PC-9 (cell line): ENCODE measurements at regions not wholly inside any gene's neighbourhood (a gene's known extent, or its start where the extent isn't known, plus 50 kb on each side); places are given as distances from the start of the nearest gene placed in this dataset.

ENCODE experiments used
- BruUV-seq: library from RNA; stranded (reverse); fragments of 400-500 nt; replicated peaks from 2 replicates; lab custom pipeline; 2021; lab: Mats Ljungman, UMichigan
- CTCF ChIA-PET: fragments of 300-600 bp; sonication (Branson Sonifier 250); formaldehyde crosslinking; loops from one replicate; lab custom pipeline; 2022; ENCODE audit warnings: antibody characterized with exemption; lab: Charles Lee
- POLR2A ChIA-PET: fragments of 300-600 bp; sonication (Branson Sonifier 250); formaldehyde crosslinking; loops from one replicate; lab custom pipeline; 2022; ENCODE audit warnings: antibody characterized with exemption; ENCODE audit not compliant: unreplicated experiment; lab: Charles Lee
- DNase-seq, 2 experiments: peaks; one replicate each; pipeline versions ENCODE4 v3.0.0 to v3.0.0-alpha.2; 2015 to 2022; ENCODE audit warnings: mixed read lengths in 1 of 2
- H2AFZ ChIP-seq: fragments of 200-600 bp; sonication (generic); 2 replicates; pipeline ENCODE4 v1.8.1; 2017; ENCODE audit warnings: antibody characterized with exemption
- H3F3A ChIP-seq: fragments of 200-600 bp; sonication (generic); 2 replicates; pipeline ENCODE4 v1.8.1; 2017; ENCODE audit warnings: antibody characterized with exemption, mild to moderate bottlenecking, low read depth; ENCODE audit not compliant: insufficient read depth
- H3K27ac ChIP-seq: fragments of 200-600 bp; sonication (generic); 2 replicates; pipeline ENCODE4 v1.6.1; 2016; ENCODE audit warnings: mixed run types
- H3K27me3 ChIP-seq: fragments of 200-600 bp; sonication (generic); 2 replicates; pipeline ENCODE4 v1.6.1; 2016; ENCODE audit warnings: low read depth, mixed run types; ENCODE audit not compliant: insufficient read depth
- H3K36me3 ChIP-seq: fragments of 200-600 bp; sonication (generic); 2 replicates; pipeline ENCODE4 v1.6.1; 2016; ENCODE audit warnings: low read depth, mixed run types
- H3K4me1 ChIP-seq: fragments of 200-600 bp; sonication (generic); replicated peaks from 2 replicates; pipeline ENCODE4 v1.6.1; 2016; ENCODE audit warnings: mixed run types; ENCODE audit not compliant: insufficient read depth
- H3K4me2 ChIP-seq: fragments of 200-600 bp; sonication (generic); 2 replicates; pipeline ENCODE4 v1.6.1; 2017; ENCODE audit warnings: mixed run types
- H3K4me3 ChIP-seq: fragments of 200-600 bp; sonication (generic); 2 replicates; pipeline ENCODE4 v1.6.1; 2016; ENCODE audit warnings: mixed run types
- H3K79me2 ChIP-seq: fragments of 200-600 bp; sonication (generic); 2 replicates; pipeline ENCODE4 v1.6.1; 2017; ENCODE audit warnings: low read depth, mixed run types
- H3K9me2 ChIP-seq: fragments of 200-600 bp; sonication (generic); 2 replicates; pipeline ENCODE4 v1.8.1; 2017; ENCODE audit warnings: mild to moderate bottlenecking; ENCODE audit not compliant: insufficient read depth
- H3K9me3 ChIP-seq: fragments of 200-600 bp; sonication (generic); 2 replicates; pipeline ENCODE4 v1.8.1; 2016; ENCODE audit warnings: low read depth; ENCODE audit not compliant: insufficient read depth
- H4K20me1 ChIP-seq: fragments of 200-600 bp; sonication (generic); 2 replicates; pipeline ENCODE4 v1.8.1; 2017; ENCODE audit not compliant: insufficient read depth
- CTCF ChIP-seq: fragments of 200-600 bp; sonication (generic); conservative IDR thresholded peaks from 2 replicates; pipeline ENCODE4 v1.6.1; 2017; ENCODE audit warnings: mixed run types, antibody characterized with exemption, mild to moderate bottlenecking, moderate library complexity
- EZH2 ChIP-seq: fragments of 200-600 bp; sonication (generic); IDR thresholded peaks from 2 replicates; pipeline ENCODE4 v1.8.0; 2017; ENCODE audit warnings: antibody characterized with exemption, low read depth
- intact Hi-C: fragments of 100-400 bp; cut with micrococcal nuclease; formaldehyde crosslinking; loops from one replicate; pipeline ENCODE4 v1.10.0; 2022; ENCODE audit not compliant: unreplicated experiment

- Histone ChIP-seq H3K27ac (no peak overlapping the region), H3K9me2 (no peaks in the 10 kb centered on the region), H4K20me1 (peaks cover 5% of the 10 kb centered on the region; the same call in 1 of the 2 replicates), H3K79me2 (no peaks in the 10 kb centered on the region), H3F3A (no peaks in the 10 kb centered on the region), H3K9me3 (no peaks in the 10 kb centered on the region), H3K27me3 (peaks cover 95% of the 10 kb centered on the region), H3K36me3 (no peaks in the 10 kb centered on the region), H3K4me3 (no peak overlapping the region), H2AFZ (no peak overlapping the region), H3K4me1 (no peaks in the 10 kb centered on the region), H3K4me2 (no peak overlapping the region)
- no TSS peak for BruUV-seq
- TF ChIP-seq CTCF: no peak
- 0 out of 2 replicates have a peak, but pooled peaks have one; percentile 31 for TF ChIP-seq EZH2
- intact Hi-C loops: no loop called here
- CTCF ChIA-PET: no interaction called here
- DNase-seq: no peak
- POLR2A ChIA-PET: no interaction called here
Observed at GRCh38 chr22:49023879-49024774, 803.5 kb downstream of the BRD1 start.

GRCh38 chr22:49023161-49023878 lies 804.4 kb downstream of the BRD1 start:
- BruUV-seq: no TSS peak
- no peak overlapping the region for H3K4me3 ChIP-seq
- POLR2A ChIA-PET: no interaction called here
- peaks cover 95% of the 10 kb centered on the region for H3K27me3 ChIP-seq
- TF ChIP-seq CTCF: no peak
- no peak for TF ChIP-seq EZH2
- H3K4me2 ChIP-seq: no peak overlapping the region
- intact Hi-C loops: no loop called here
- H3K36me3 ChIP-seq: no peaks in the 10 kb centered on the region
- H4K20me1 ChIP-seq: peaks cover 5% of the 10 kb centered on the region; the same call in 1 of the 2 replicates
- no peaks in the 10 kb centered on the region for H3K9me3 ChIP-seq
- no peaks in the 10 kb centered on the region for H3F3A ChIP-seq
- no peak overlapping the region for H3K27ac ChIP-seq
- H2AFZ ChIP-seq: no peak overlapping the region
- no peaks in the 10 kb centered on the region for H3K79me2 ChIP-seq
- DNase-seq: no peak
- H3K9me2 ChIP-seq: no peaks in the 10 kb centered on the region
- CTCF ChIA-PET: no interaction called here
- H3K4me1 ChIP-seq: no peaks in the 10 kb centered on the region

GRCh38 chr22:49022816-49023160 lies 804.9 kb downstream of the BRD1 start:
- TF ChIP-seq CTCF: no peak
- TF ChIP-seq EZH2: no peak
- H3K4me2 ChIP-seq: no peak overlapping the region
- peaks cover 95% of the 10 kb centered on the region for H3K27me3 ChIP-seq
- no peak overlapping the region for H3K4me3 ChIP-seq
- H3K27ac ChIP-seq: no peak overlapping the region
- H3K4me1 ChIP-seq: no peaks in the 10 kb centered on the region
- CTCF ChIA-PET: no interaction called here
- intact Hi-C loops: no loop called here
- DNase-seq: no peak
- H3K36me3 ChIP-seq: no peaks in the 10 kb centered on the region
- no peaks in the 10 kb centered on the region for H3K9me2 ChIP-seq
- no TSS peak for BruUV-seq
- H3K9me3 ChIP-seq: no peaks in the 10 kb centered on the region
- no peaks in the 10 kb centered on the region for H3K79me2 ChIP-seq
- no peaks in the 10 kb centered on the region for H3F3A ChIP-seq
- H4K20me1 ChIP-seq: peaks cover 5% of the 10 kb centered on the region; the same call in 1 of the 2 replicates
- POLR2A ChIA-PET: no interaction called here
- no peak overlapping the region for H2AFZ ChIP-seq
